Osteoblast (primary cell): ENCODE measurements at regions not wholly inside any gene's neighbourhood (a gene's known extent, or its start where the extent isn't known, plus 50 kb on each side); places are given as distances from the start of the nearest gene placed in this dataset.
"Not testable (repeated sequence)": the region's sequence is repeated elsewhere in the genome, so short reads cannot be mapped to it uniquely, and the experiment has no call there.

Source experiments
- DNase-seq: peaks from one replicate; pipeline ENCODE4 v3.0.0; 2011; ENCODE audit warnings: low spot score, mixed read lengths; ENCODE audit not compliant: insufficient read length; ENCODE audit errors: missing footprints
- H2AFZ ChIP-seq: 2 replicates; pipeline ENCODE4 v1.6.0; 2011; ENCODE audit warnings: mild to moderate bottlenecking, low read length
- H3K27ac ChIP-seq: 2 replicates; pipeline ENCODE4 v1.5.1; 2011; ENCODE audit warnings: mild to moderate bottlenecking, low read depth, low read length, moderate library complexity
- H3K27me3 ChIP-seq: 2 replicates; pipeline ENCODE4 v1.6.0; 2012; ENCODE audit warnings: mild to moderate bottlenecking, control low read depth, inconsistent platforms, low read length, moderate library complexity; ENCODE audit not compliant: insufficient read depth
- H3K36me3 ChIP-seq: 2 replicates; pipeline ENCODE4 v1.5.1; 2011; ENCODE audit warnings: mild to moderate bottlenecking, low read length, control low read depth, moderate library complexity; ENCODE audit not compliant: insufficient read depth
- H3K4me1 ChIP-seq: 2 replicates; pipeline ENCODE4 v1.5.1; 2011; ENCODE audit warnings: mild to moderate bottlenecking, low read length, control low read depth, moderate library complexity; ENCODE audit not compliant: insufficient read depth
- H3K4me2 ChIP-seq: 2 replicates; pipeline ENCODE4 v1.6.0; 2011; ENCODE audit warnings: mild to moderate bottlenecking, low read length; ENCODE audit not compliant: insufficient read depth
- H3K4me3 ChIP-seq: fragments of 200-600 bp; sonication (generic); 3 replicates; pipeline ENCODE4 v1.5.1; 2012; ENCODE audit warnings: mild to moderate bottlenecking, low read length, inconsistent platforms; ENCODE audit not compliant: insufficient read depth
- H3K79me2 ChIP-seq: 2 replicates; pipeline ENCODE4 v1.6.0; 2012; ENCODE audit warnings: mild to moderate bottlenecking, low read length, control low read depth, inconsistent platforms; ENCODE audit not compliant: insufficient read depth
- H3K9me3 ChIP-seq: 2 replicates; pipeline ENCODE4 v1.5.1; 2011; ENCODE audit warnings: low read depth, low read length, control low read depth
- H4K20me1 ChIP-seq: 2 replicates; pipeline ENCODE4 v1.6.0; 2012; ENCODE audit warnings: mild to moderate bottlenecking, low read length, control low read depth; ENCODE audit not compliant: insufficient read depth
- TF ChIP-seq, protein P1 (sequence below): IDR thresholded peaks from 2 replicates; pipeline ENCODE4 v1.5.1; 2011; ENCODE audit warnings: mild to moderate bottlenecking, low read depth, low read length, moderate library complexity; ENCODE audit errors: extremely low read depth

DNA sequence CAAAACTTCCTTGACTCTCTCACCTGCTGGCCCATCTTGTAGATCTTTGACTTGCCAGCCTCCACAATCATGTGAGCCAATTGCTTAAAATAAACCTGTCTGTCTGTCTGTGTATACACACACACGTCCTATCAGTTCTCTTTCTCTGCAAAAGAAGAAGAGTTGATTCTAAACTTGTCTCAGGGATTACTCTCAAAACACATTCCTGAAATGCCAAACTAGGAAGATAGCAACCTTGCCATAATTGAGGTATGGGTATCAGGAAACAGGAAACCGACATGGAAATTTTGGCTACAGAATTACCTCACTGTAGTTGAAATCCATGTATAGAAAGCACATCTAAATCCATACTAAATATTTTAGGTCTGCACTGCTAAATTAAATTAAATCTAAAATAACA is 483.4 kb downstream of the PLK2 start:
- no peaks in the 10 kb centered on the region for H3K79me2 ChIP-seq
- no peak for DNase-seq
- TF ChIP-seq, protein P1, sequence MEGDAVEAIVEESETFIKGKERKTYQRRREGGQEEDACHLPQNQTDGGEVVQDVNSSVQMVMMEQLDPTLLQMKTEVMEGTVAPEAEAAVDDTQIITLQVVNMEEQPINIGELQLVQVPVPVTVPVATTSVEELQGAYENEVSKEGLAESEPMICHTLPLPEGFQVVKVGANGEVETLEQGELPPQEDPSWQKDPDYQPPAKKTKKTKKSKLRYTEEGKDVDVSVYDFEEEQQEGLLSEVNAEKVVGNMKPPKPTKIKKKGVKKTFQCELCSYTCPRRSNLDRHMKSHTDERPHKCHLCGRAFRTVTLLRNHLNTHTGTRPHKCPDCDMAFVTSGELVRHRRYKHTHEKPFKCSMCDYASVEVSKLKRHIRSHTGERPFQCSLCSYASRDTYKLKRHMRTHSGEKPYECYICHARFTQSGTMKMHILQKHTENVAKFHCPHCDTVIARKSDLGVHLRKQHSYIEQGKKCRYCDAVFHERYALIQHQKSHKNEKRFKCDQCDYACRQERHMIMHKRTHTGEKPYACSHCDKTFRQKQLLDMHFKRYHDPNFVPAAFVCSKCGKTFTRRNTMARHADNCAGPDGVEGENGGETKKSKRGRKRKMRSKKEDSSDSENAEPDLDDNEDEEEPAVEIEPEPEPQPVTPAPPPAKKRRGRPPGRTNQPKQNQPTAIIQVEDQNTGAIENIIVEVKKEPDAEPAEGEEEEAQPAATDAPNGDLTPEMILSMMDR = no peak
- no peak overlapping the region for H3K4me3 ChIP-seq
- H3K27me3 ChIP-seq = no peaks in the 10 kb centered on the region
- H4K20me1 ChIP-seq = no peaks in the 10 kb centered on the region
- H2AFZ ChIP-seq = no peak overlapping the region
- H3K27ac ChIP-seq = no peak overlapping the region
- no peaks in the 10 kb centered on the region for H3K36me3 ChIP-seq
- no peaks in the 10 kb centered on the region for H3K4me1 ChIP-seq
- no peaks in the 10 kb centered on the region for H3K9me3 ChIP-seq
- no peak overlapping the region for H3K4me2 ChIP-seq

DNA sequence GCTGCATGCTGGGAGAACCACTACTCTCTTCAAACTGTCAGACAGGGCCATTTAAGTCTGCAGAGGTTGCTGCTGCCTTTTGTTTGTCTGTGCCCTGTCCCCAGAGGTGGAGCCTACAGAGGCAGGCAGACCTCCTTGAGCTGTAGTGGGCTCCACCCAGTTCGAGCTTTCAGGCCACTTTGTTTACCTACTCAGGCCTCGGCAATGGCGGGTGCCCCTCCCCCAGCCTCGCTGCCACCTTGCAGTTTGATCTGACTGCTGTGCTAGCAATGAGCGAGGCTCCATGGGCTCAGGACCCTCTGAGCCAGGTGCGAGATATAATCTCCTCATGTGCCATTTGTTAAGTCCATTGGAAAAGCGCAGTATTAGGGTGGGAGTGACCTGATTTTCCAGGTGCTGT is 487.8 kb downstream of the PLK2 start:
- H3K36me3 ChIP-seq, H4K20me1 ChIP-seq, H3K4me3 ChIP-seq, H3K4me2 ChIP-seq, H2AFZ ChIP-seq, H3K27me3 ChIP-seq, H3K79me2 ChIP-seq, H3K9me3 ChIP-seq, H3K27ac ChIP-seq, DNase-seq, H3K4me1 ChIP-seq: not testable (repeated sequence)

DNA sequence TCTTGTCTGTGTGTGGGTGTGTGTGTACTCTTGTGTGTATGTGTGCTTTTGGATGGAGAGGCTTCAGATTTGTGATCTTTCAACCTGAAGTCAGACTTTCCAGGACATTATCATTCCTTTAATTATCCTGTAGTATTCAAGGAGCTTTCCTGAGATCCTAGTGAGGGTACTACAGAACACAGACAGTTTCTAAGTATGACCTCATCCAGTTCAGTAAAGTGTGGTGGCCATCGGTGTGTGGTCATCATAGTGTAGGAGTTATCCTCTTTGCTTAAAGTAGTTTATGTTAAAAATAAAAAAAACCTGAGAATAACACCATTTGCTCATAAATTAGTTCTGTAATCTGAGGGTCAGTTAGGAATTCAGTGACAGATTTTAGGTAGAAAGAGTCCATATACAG is 478.0 kb upstream of the ACTBL2 start:
- H3K36me3 ChIP-seq = no peaks in the 10 kb centered on the region
- H3K9me3 ChIP-seq = no peaks in the 10 kb centered on the region
- no peak overlapping the region for H2AFZ ChIP-seq
- TF ChIP-seq, protein P1 = no peak
- no peaks in the 10 kb centered on the region for H3K79me2 ChIP-seq
- no peak overlapping the region for H3K4me3 ChIP-seq
- no peaks in the 10 kb centered on the region for H4K20me1 ChIP-seq
- H3K4me1 ChIP-seq = no peaks in the 10 kb centered on the region
- H3K27me3 ChIP-seq = no peaks in the 10 kb centered on the region
- no peak overlapping the region for H3K4me2 ChIP-seq
- DNase-seq = no peak
- H3K27ac ChIP-seq = no peak overlapping the region

DNA sequence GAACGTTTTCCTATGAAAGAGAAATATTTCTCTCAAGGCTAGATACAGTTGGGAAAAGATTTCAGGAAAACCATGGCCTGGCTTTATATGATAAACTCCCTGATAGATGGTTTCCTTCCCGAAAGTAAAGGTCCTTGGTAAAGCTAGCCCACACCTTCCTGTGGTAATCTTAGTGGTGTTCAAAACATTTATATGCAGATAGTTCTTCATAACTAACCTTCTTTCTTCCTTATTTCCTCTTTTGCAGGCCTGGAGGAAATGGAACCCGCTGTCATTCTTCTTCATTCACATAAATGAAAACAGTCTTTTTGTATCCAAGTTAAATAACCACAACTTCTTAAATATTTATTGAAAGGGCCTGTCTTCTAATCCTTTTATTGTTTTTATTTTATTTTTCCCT is 474.0 kb upstream of the ACTBL2 start:
- Histone ChIP-seq H3K27me3 (no peaks in the 10 kb centered on the region), H2AFZ (no peak overlapping the region), H4K20me1 (no peaks in the 10 kb centered on the region), H3K27ac (no peak overlapping the region), H3K4me2 (no peak overlapping the region), H3K79me2 (no peaks in the 10 kb centered on the region), H3K4me1 (no peaks in the 10 kb centered on the region), H3K4me3 (no peak overlapping the region), H3K9me3 (no peaks in the 10 kb centered on the region), H3K36me3 (no peaks in the 10 kb centered on the region)
- TF ChIP-seq, protein P1 = no peak
- no peak for DNase-seq

DNA sequence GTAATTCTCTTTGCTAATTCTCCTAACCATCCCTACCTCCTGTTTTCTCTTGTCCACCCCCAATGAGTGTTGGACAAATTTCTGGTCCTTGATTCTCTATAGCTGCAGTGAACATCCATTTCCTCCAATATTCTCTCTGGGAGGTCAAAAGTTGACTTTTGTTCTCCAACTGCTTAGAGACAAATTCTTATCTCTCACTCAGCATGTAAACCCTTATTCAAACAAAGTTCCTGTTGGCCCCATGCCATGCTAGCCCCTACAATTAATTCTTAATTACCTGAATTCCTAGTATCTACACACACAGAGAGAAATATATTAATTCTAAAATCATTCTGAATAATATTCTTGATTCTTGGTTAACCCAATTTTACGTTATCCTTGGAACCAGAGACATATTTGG is 472.9 kb upstream of the ACTBL2 start:
- DNase-seq = no peak
- TF ChIP-seq, protein P1 = no peak
- Histone ChIP-seq H3K4me1 (no peaks in the 10 kb centered on the region), H3K27ac (no peak overlapping the region), H3K4me2 (no peak overlapping the region), H3K9me3 (no peaks in the 10 kb centered on the region), H3K4me3 (no peak overlapping the region), H3K79me2 (no peaks in the 10 kb centered on the region), H4K20me1 (no peaks in the 10 kb centered on the region), H3K27me3 (no peaks in the 10 kb centered on the region), H2AFZ (no peak overlapping the region), H3K36me3 (no peaks in the 10 kb centered on the region)
